Transverse colon (tissue), 4 donors: ENCODE measurements at regions not wholly inside any gene's neighbourhood (a gene's known extent, or its start where the extent isn't known, plus 50 kb on each side); places are given as distances from the start of the nearest gene placed in this dataset.

Experiments
- EP300 ChIP-seq: sonication (generic); formaldehyde crosslinking; IDR thresholded peaks from one replicate; pipeline ENCODE4 v1.6.1; 2017; ENCODE audit warnings: antibody characterized with exemption, low read depth
- POLR2A ChIP-seq: fragments of 450-650 bp; IDR thresholded peaks from one replicate; pipeline ENCODE4 v1.6.1; 2016; ENCODE audit warnings: antibody characterized with exemption, mild to moderate bottlenecking, moderate library complexity
- POLR2AphosphoS5 ChIP-seq, 3 donors: sonication (generic); formaldehyde crosslinking; IDR thresholded peaks; one replicate each; pipeline ENCODE4 v1.6.1; 2016; ENCODE audit warnings: antibody characterized with exemption in 3 of 3
- TF ChIP-seq, protein P1 (sequence below), 5 experiments: fragments of 200-600 bp in 3 of 5; fragments of 450-650 bp in 2 of 5; sonication (generic) in 3 of 5; IDR thresholded peaks; 1 replicate in 2 of 5; 2 replicates in 3 of 5; pipeline ENCODE4 v1.5.1; 2016 to 2017; ENCODE audit warnings: antibody characterized with exemption in 5 of 5, inconsistent platforms in 3 of 5, mild to moderate bottlenecking in 2 of 5, moderate library complexity in 1 of 5

DNA sequence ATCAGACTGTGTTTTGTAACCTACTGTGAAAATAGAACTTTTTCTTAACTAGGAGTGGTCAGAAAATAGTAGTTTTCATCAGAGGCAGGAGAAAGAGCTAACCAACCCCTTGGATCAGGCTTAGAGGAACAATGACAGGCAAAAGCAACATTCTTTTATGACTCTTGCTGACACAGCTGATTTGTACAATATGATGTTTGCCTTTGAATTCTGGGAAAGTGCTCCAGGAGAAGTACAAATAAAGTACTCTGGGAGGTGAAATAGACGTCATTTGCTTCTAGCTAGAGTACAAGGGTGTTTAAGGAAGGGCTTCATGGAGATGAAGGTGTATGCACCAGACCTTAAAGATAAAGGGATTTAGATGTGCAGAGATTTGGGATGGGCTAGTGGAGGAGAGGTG, 75.1 kb upstream of the KIAA1217 start:
- TF ChIP-seq EP300: no peak
- TF ChIP-seq, protein P1, sequence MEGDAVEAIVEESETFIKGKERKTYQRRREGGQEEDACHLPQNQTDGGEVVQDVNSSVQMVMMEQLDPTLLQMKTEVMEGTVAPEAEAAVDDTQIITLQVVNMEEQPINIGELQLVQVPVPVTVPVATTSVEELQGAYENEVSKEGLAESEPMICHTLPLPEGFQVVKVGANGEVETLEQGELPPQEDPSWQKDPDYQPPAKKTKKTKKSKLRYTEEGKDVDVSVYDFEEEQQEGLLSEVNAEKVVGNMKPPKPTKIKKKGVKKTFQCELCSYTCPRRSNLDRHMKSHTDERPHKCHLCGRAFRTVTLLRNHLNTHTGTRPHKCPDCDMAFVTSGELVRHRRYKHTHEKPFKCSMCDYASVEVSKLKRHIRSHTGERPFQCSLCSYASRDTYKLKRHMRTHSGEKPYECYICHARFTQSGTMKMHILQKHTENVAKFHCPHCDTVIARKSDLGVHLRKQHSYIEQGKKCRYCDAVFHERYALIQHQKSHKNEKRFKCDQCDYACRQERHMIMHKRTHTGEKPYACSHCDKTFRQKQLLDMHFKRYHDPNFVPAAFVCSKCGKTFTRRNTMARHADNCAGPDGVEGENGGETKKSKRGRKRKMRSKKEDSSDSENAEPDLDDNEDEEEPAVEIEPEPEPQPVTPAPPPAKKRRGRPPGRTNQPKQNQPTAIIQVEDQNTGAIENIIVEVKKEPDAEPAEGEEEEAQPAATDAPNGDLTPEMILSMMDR (IDR thresholded peaks at IDR 0.05): no peak
- TF ChIP-seq POLR2A: no peak
- TF ChIP-seq POLR2AphosphoS5 (IDR thresholded peaks at IDR 0.05): no peak
